CD4-positive, alpha-beta T cell (primary cell): ENCODE measurements at regions not wholly inside any gene's neighbourhood (a gene's known extent, or its start where the extent isn't known, plus 50 kb on each side); places are given as distances from the start of the nearest gene placed in this dataset.

ENCODE experiments used
- ATAC-seq: fragments of 200-7000 bp; cut with Tn5 transposase; one replicate; pipeline ENCODE4 v1.10.0; 2022; ENCODE audit warnings: mild to moderate bottlenecking; ENCODE audit not compliant: poor library complexity
- CTCF ChIA-PET: fragments of 350-600 bp; sonication (Branson Sonifier 250); formaldehyde crosslinking; loops from one replicate; lab custom pipeline; 2021; ENCODE audit warnings: antibody characterized with exemption, inconsistent platforms; lab: Charles Lee
- POLR2A ChIA-PET: fragments of 350-600 bp; sonication (Branson Sonifier 250); formaldehyde crosslinking; loops from one replicate; lab custom pipeline; 2021; ENCODE audit warnings: antibody characterized with exemption, inconsistent platforms; lab: Charles Lee
- DNase-seq, 14 experiments: peaks; one replicate each; pipeline ENCODE4 v3.0.0-alpha.2; 2013 to 2020; ENCODE audit warnings: mixed read lengths in 2 of 14
- H3K27ac ChIP-seq, 2 donors: one replicate each; pipeline versions ENCODE4 v1.5.1 to v1.7.0; 2013; ENCODE audit warnings: low read length in 2 of 2, low read depth in 1 of 2, mild to moderate bottlenecking in 1 of 2
- H3K27me3 ChIP-seq, 2 experiments: 1 replicate in 1 of 2; 2 replicates in 1 of 2; pipeline versions ENCODE4 v1.6.1 to v1.7.0; 2013; ENCODE audit warnings: low read length in 2 of 2, control low read depth in 1 of 2, mild to moderate bottlenecking in 1 of 2, moderate library complexity in 1 of 2; ENCODE audit not compliant: insufficient read depth in 2 of 2, control insufficient read depth in 1 of 2
- H3K36me3 ChIP-seq: one replicate; pipeline ENCODE4 v1.6.1; 2013; ENCODE audit warnings: low read length, control low read depth; ENCODE audit not compliant: insufficient read depth
- H3K4me1 ChIP-seq: one replicate; pipeline ENCODE4 v1.6.1; 2013; ENCODE audit warnings: low read length, control low read depth; ENCODE audit not compliant: insufficient read depth
- H3K4me3 ChIP-seq: one replicate; pipeline ENCODE4 v1.5.1; 2013; ENCODE audit warnings: mild to moderate bottlenecking, low read length, moderate library complexity
- H3K9me3 ChIP-seq, 2 experiments: 1 replicate in 1 of 2; 2 replicates in 1 of 2; pipeline versions ENCODE4 v1.6.1 to v1.7.0; 2013; ENCODE audit warnings: low read length in 2 of 2, mild to moderate bottlenecking in 2 of 2, control low read depth in 1 of 2, moderate library complexity in 1 of 2; ENCODE audit not compliant: control insufficient read depth in 1 of 2, insufficient read depth in 1 of 2
- H3K27ac Mint-ChIP-seq: one replicate; pipeline ENCODE4 v1.8.0; 2020; ENCODE audit warnings: mixed read lengths
- H3K27me3 Mint-ChIP-seq: one replicate; pipeline ENCODE4 v1.8.0; 2021; ENCODE audit warnings: mixed read lengths
- H3K36me3 Mint-ChIP-seq: one replicate; pipeline ENCODE4 v1.8.0; 2021; ENCODE audit warnings: low read depth, mixed read lengths
- H3K4me1 Mint-ChIP-seq: one replicate; pipeline ENCODE4 v1.8.0; 2021; ENCODE audit warnings: low read depth, mixed read lengths
- H3K4me3 Mint-ChIP-seq: one replicate; pipeline ENCODE4 v1.8.0; 2020; ENCODE audit warnings: mild to moderate bottlenecking, mixed read lengths
- H3K9me3 Mint-ChIP-seq: one replicate; pipeline ENCODE4 v1.8.0; 2020; ENCODE audit warnings: mixed read lengths
- intact Hi-C, 2 experiments: fragments of 100-400 bp; cut with DNase I in 1 of 2; cut with micrococcal nuclease in 1 of 2; formaldehyde crosslinking; loops; one replicate each; pipeline versions ENCODE4 v1.15.1 to v1.9.0; 2023 to 2025; cut with DNase I, micrococcal nuclease
- TF ChIP-seq, protein P1 (sequence below): fragments of 200-600 bp; IDR thresholded peaks from one replicate; pipeline ENCODE4 v1.8.0; 2022; ENCODE audit warnings: antibody characterized with exemption, mild to moderate bottlenecking

DNA sequence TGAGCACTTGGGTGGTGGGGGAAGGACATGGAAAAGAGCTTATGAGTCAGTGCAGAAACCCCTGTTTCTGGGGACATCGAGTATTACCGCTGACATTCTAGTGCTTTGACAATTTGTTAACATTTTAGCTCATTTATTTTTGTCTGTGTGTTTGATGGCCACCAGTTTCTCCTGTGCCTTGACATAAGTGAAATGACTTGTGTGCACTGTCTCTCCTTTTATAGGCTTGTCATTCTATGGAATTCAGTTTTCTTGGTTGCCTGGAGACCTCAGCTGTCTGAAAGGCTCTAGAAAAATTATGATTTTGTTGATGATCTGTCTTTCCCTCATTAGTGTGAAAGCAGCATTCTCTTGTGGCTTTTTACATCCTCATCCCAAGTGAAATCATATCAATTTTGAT is 190.0 kb upstream of the SMIM30 start:
- ATAC-seq (no peak), DNase-seq (no peak)
- no peak overlapping the region for H3K27ac ChIP-seq
- no peaks in the 10 kb centered on the region for H3K27me3 ChIP-seq
- H3K27me3 Mint-ChIP-seq, result no peaks in the 10 kb centered on the region
- peaks cover 2% of the 10 kb centered on the region for H3K9me3 Mint-ChIP-seq
- no peaks in the 10 kb centered on the region for H3K36me3 Mint-ChIP-seq
- no peak overlapping the region for H3K4me3 Mint-ChIP-seq
- TF ChIP-seq, protein P1, sequence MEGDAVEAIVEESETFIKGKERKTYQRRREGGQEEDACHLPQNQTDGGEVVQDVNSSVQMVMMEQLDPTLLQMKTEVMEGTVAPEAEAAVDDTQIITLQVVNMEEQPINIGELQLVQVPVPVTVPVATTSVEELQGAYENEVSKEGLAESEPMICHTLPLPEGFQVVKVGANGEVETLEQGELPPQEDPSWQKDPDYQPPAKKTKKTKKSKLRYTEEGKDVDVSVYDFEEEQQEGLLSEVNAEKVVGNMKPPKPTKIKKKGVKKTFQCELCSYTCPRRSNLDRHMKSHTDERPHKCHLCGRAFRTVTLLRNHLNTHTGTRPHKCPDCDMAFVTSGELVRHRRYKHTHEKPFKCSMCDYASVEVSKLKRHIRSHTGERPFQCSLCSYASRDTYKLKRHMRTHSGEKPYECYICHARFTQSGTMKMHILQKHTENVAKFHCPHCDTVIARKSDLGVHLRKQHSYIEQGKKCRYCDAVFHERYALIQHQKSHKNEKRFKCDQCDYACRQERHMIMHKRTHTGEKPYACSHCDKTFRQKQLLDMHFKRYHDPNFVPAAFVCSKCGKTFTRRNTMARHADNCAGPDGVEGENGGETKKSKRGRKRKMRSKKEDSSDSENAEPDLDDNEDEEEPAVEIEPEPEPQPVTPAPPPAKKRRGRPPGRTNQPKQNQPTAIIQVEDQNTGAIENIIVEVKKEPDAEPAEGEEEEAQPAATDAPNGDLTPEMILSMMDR, result no peak
- POLR2A ChIA-PET, result no interaction called here
- intact Hi-C loops, result no loop called here
- CTCF ChIA-PET, result no interaction called here
- no peaks in the 10 kb centered on the region for H3K4me1 Mint-ChIP-seq
- H3K36me3 ChIP-seq, result no peaks in the 10 kb centered on the region
- no peak overlapping the region for H3K27ac Mint-ChIP-seq
- no peaks in the 10 kb centered on the region for H3K9me3 ChIP-seq
- no peak overlapping the region for H3K4me3 ChIP-seq
- no peaks in the 10 kb centered on the region for H3K4me1 ChIP-seq

DNA sequence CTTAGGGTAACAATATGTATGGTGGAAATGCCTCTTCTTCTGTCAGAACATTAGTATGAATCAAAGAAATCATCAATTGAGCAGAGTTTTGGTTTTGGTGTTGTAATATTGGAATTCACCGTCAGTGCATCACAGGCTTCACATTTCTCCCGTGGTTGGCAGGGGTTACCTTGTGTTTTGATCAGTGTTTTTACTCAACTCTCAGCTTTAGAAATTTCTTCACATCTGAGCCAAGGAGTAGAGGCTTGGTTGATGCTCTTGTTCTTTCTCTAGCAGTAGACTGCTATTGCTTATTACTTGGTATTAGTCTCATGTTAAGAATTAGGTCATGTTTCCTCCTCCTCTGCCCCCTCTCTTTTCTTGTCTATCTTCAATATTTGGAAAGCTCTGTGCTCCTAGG is 188.8 kb upstream of the SMIM30 start:
- H3K36me3 Mint-ChIP-seq, result no peaks in the 10 kb centered on the region
- no peak overlapping the region for H3K4me3 Mint-ChIP-seq
- H3K27me3 ChIP-seq, result no peaks in the 10 kb centered on the region
- H3K9me3 ChIP-seq, result no peaks in the 10 kb centered on the region
- intact Hi-C loops, result no loop called here
- CTCF ChIA-PET, result no interaction called here
- ATAC-seq (no peak), DNase-seq (no peak)
- no peak overlapping the region for H3K27ac Mint-ChIP-seq
- no peaks in the 10 kb centered on the region for H3K4me1 Mint-ChIP-seq
- H3K9me3 Mint-ChIP-seq, result peaks cover 5% of the 10 kb centered on the region
- no peaks in the 10 kb centered on the region for H3K36me3 ChIP-seq
- no peaks in the 10 kb centered on the region for H3K27me3 Mint-ChIP-seq
- no peaks in the 10 kb centered on the region for H3K4me1 ChIP-seq
- no peak overlapping the region for H3K4me3 ChIP-seq
- POLR2A ChIA-PET, result no interaction called here
- H3K27ac ChIP-seq, result no peak overlapping the region
- TF ChIP-seq, protein P1, result no peak

DNA sequence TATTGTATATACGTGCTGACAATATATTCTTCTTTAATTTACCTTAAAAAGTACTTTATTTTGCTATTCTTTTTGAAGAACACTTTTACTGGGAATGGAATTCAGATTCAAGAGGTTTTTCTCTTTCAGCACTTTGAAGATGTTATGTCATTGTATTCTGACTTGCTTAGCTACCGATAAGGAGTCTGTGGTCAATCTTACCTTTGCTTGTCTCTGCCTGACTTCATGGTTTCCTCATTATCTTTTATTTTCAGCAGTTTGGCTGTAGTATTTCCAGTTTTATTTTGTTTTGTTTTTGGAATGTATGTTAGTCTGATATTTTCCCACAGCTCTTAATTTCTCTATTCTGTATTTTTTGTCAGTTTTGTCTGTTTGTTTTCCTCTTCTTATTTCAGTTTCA is 187.9 kb upstream of the SMIM30 start:
- H3K36me3 ChIP-seq, result no peaks in the 10 kb centered on the region
- no peak overlapping the region for H3K4me3 ChIP-seq
- Mint-ChIP-seq H3K4me3 (no peak overlapping the region), H3K9me3 (peaks cover 5% of the 10 kb centered on the region), H3K27ac (no peak overlapping the region), H3K4me1 (no peaks in the 10 kb centered on the region), H3K36me3 (no peaks in the 10 kb centered on the region), H3K27me3 (no peaks in the 10 kb centered on the region)
- CTCF ChIA-PET, result no interaction called here
- no peaks in the 10 kb centered on the region for H3K4me1 ChIP-seq
- intact Hi-C loops, result no loop called here
- ATAC-seq, result no peak
- H3K27me3 ChIP-seq, result no peaks in the 10 kb centered on the region
- TF ChIP-seq, protein P1, result no peak
- H3K9me3 ChIP-seq, result no peaks in the 10 kb centered on the region
- H3K27ac ChIP-seq, result no peak overlapping the region
- DNase-seq, result no peak
- POLR2A ChIA-PET, result no interaction called here
